Mesenchymal stem cell (in vitro differentiated cells and primary cell): ENCODE measurements at regions not wholly inside any gene's neighbourhood (a gene's known extent, or its start where the extent isn't known, plus 50 kb on each side); places are given as distances from the start of the nearest gene placed in this dataset.

Experiments used
- DNase-seq: peaks from one replicate; pipeline ENCODE4 v3.0.0-alpha.2; 2013
- H2AFZ ChIP-seq: one replicate; pipeline ENCODE4 v1.6.1; 2013; ENCODE audit warnings: low read depth, mild to moderate bottlenecking, control low read depth, inconsistent platforms, low read length, moderate library complexity
- H2AK5ac ChIP-seq: 2 replicates; pipeline ENCODE4 v1.6.1; 2013; ENCODE audit warnings: low read length, moderate library complexity, mild to moderate bottlenecking, inconsistent platforms; ENCODE audit not compliant: severe bottlenecking
- H2BK120ac ChIP-seq: one replicate; pipeline ENCODE4 v1.6.1; 2013; ENCODE audit warnings: low read depth, mild to moderate bottlenecking, inconsistent platforms, low read length, moderate library complexity
- H2BK12ac ChIP-seq, 2 experiments: one replicate each; pipeline ENCODE4 v1.6.1; 2013; ENCODE audit warnings: inconsistent platforms in 2 of 2, low read length in 2 of 2, mild to moderate bottlenecking in 2 of 2, moderate library complexity in 2 of 2, control low read depth in 1 of 2
- H2BK15ac ChIP-seq: one replicate; pipeline ENCODE4 v1.6.1; 2013; ENCODE audit warnings: mild to moderate bottlenecking, low read depth, inconsistent platforms; ENCODE audit not compliant: poor library complexity, severe bottlenecking
- H2BK5ac ChIP-seq: 2 replicates; pipeline ENCODE4 v1.6.1; 2013; ENCODE audit warnings: low read depth, mild to moderate bottlenecking, low read length, control low read depth, inconsistent platforms; ENCODE audit not compliant: poor library complexity, severe bottlenecking
- H3K14ac ChIP-seq, 2 experiments: one replicate each; pipeline ENCODE4 v1.6.1; 2013; ENCODE audit warnings: inconsistent platforms in 2 of 2, low read length in 2 of 2, control low read depth in 1 of 2, mild to moderate bottlenecking in 1 of 2, moderate library complexity in 1 of 2
- H3K18ac ChIP-seq, 2 experiments: one replicate each; pipeline ENCODE4 v1.6.1; 2013; ENCODE audit warnings: inconsistent platforms in 2 of 2, low read length in 2 of 2, control low read depth in 1 of 2, low read depth in 1 of 2, mild to moderate bottlenecking in 1 of 2
- H3K23ac ChIP-seq, 2 experiments: one replicate each; pipeline ENCODE4 v1.6.1; 2013; ENCODE audit warnings: inconsistent platforms in 2 of 2, low read length in 2 of 2, mild to moderate bottlenecking in 2 of 2, moderate library complexity in 2 of 2, control low read depth in 1 of 2
- H3K27ac ChIP-seq: 2 replicates; pipeline ENCODE4 v1.5.1; 2013; ENCODE audit warnings: mild to moderate bottlenecking, moderate library complexity, low read length, control low read depth, inconsistent platforms; ENCODE audit not compliant: poor library complexity, severe bottlenecking
- H3K27me3 ChIP-seq, 2 experiments: 2 replicates each; pipeline versions ENCODE4 v1.6.1 to v1.7.0; 2013; ENCODE audit warnings: low read length in 2 of 2, mild to moderate bottlenecking in 2 of 2, moderate library complexity in 2 of 2, control low read depth in 1 of 2, inconsistent platforms in 1 of 2; ENCODE audit not compliant: control insufficient read depth in 1 of 2, insufficient read depth in 1 of 2
- H3K36me3 ChIP-seq, 2 experiments: 2 replicates each; pipeline versions ENCODE4 v1.6.1 to v1.7.0; 2013; ENCODE audit warnings: low read length in 2 of 2, control low read depth in 1 of 2, inconsistent platforms in 1 of 2, low read depth in 1 of 2, mild to moderate bottlenecking in 1 of 2; ENCODE audit not compliant: insufficient read depth in 2 of 2, control insufficient read depth in 1 of 2
- H3K4ac ChIP-seq, 2 experiments: one replicate each; pipeline ENCODE4 v1.6.1; 2013; ENCODE audit warnings: inconsistent platforms in 2 of 2, low read length in 2 of 2, mild to moderate bottlenecking in 2 of 2, moderate library complexity in 2 of 2, control low read depth in 1 of 2, low read depth in 1 of 2
- H3K4me1 ChIP-seq: 2 replicates; pipeline ENCODE4 v1.6.1; 2013; ENCODE audit warnings: low read depth, low read length, control low read depth; ENCODE audit not compliant: control insufficient read depth, insufficient read depth
- H3K4me2 ChIP-seq: 2 replicates; pipeline ENCODE4 v1.6.1; 2013; ENCODE audit warnings: low read length, mild to moderate bottlenecking, inconsistent platforms; ENCODE audit not compliant: poor library complexity, severe bottlenecking
- H3K4me3 ChIP-seq, 2 experiments: 2 replicates each; pipeline versions ENCODE4 v1.5.1 to v1.7.0; 2013; ENCODE audit warnings: low read length in 2 of 2, mild to moderate bottlenecking in 2 of 2, control low read depth in 1 of 2, low read depth in 1 of 2; ENCODE audit not compliant: insufficient read depth in 1 of 2
- H3K79me1 ChIP-seq: replicated peaks from 2 replicates; pipeline ENCODE4 v1.6.1; 2013; ENCODE audit warnings: mild to moderate bottlenecking, control low read depth, low read length, inconsistent platforms; ENCODE audit not compliant: poor library complexity, severe bottlenecking
- H3K9ac ChIP-seq: 2 replicates; pipeline ENCODE4 v1.7.0; 2013; ENCODE audit warnings: mild to moderate bottlenecking, low read length, moderate library complexity
- H3K9me3 ChIP-seq: 2 replicates; pipeline ENCODE4 v1.7.0; 2013; ENCODE audit warnings: mild to moderate bottlenecking, low read length; ENCODE audit not compliant: control insufficient read depth
- H4K8ac ChIP-seq: one replicate; pipeline ENCODE4 v1.6.1; 2013; ENCODE audit warnings: inconsistent platforms, mild to moderate bottlenecking, low read length, moderate library complexity
- H4K91ac ChIP-seq: one replicate; pipeline ENCODE4 v1.6.1; 2013; ENCODE audit warnings: mild to moderate bottlenecking, low read length, inconsistent platforms
- WGBS: methylation state at CpG from one replicate; pipeline ENCODE4 v1.1.7; 2013; ENCODE audit warnings: mixed read lengths; 5-methylcytosine and 5-hydroxymethylcytosine counted together

DNA sequence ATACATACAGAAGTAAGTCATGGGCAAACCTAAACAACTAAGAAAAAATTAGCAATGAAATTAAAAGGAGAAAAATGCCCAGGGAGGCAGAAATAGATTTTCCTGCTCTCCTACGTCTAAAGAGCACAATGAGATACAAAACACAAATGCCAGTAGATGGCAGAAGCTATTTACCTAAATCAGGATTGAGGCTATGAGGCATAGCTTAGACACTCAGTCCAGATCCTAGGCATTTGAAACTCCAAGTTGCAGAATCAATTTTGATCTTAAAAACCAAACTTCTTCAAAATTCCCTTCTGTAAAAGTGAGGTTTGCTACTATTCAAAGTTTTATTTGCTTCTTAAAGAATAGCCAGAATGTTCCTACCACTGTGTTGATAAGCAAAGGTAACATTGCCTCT lies 368.6 kb downstream of the DAD1 start:
- Histone ChIP-seq H3K4ac (no peak overlapping the region), H3K18ac (no peak overlapping the region), H3K79me1 (no peaks in the 10 kb centered on the region), H3K9me3 (no peaks in the 10 kb centered on the region), H3K9ac (no peak overlapping the region), H3K4me3 (no peak overlapping the region), H2BK120ac (no peak overlapping the region), H2BK15ac (no peak overlapping the region), H3K36me3 (no peaks in the 10 kb centered on the region), H4K91ac (no peak overlapping the region), H2AFZ (no peak overlapping the region), H3K23ac (no peak overlapping the region), H4K8ac (no peak overlapping the region), H2BK5ac (no peak overlapping the region), H3K4me2 (no peak overlapping the region), H2BK12ac (no peak overlapping the region), H3K27me3 (peaks cover 0 to 33% of the 10 kb centered on the region in 2 experiments), H3K4me1 (no peaks in the 10 kb centered on the region), H3K14ac (no peak overlapping the region), H3K27ac (no peak overlapping the region), H2AK5ac (no peak overlapping the region)
- WGBS, result 50% methylated on average over 1 of the region's 1 CpG
- DNase-seq, result peak; percentile 27

- Histone ChIP-seq H3K36me3 (no peaks in the 10 kb centered on the region), H3K27me3 (peaks cover 0 to 33% of the 10 kb centered on the region in 2 experiments), H3K9me3 (no peaks in the 10 kb centered on the region), H4K91ac (no peak overlapping the region), H3K4me3 (no peak overlapping the region), H3K18ac (no peak overlapping the region), H3K4ac (no peak overlapping the region), H2AK5ac (peak overlapping the region; percentile 16), H3K14ac (no peak overlapping the region), H2BK15ac (no peak overlapping the region), H4K8ac (no peak overlapping the region), H3K23ac (no peak overlapping the region), H2BK5ac (no peak overlapping the region), H3K4me2 (no peak overlapping the region), H3K4me1 (no peaks in the 10 kb centered on the region), H3K27ac (no peak overlapping the region), H3K9ac (no peak overlapping the region), H3K79me1 (no peaks in the 10 kb centered on the region), H2AFZ (no peak overlapping the region), H2BK120ac (no peak overlapping the region), H2BK12ac (no peak overlapping the region)
- WGBS, result 70% methylated on average over 1 of the region's 3 CpGs
- no peak for DNase-seq
These were observed 370.3 kb downstream of the DAD1 start for GRCh38 chr14:22218728-22219127.

DNA sequence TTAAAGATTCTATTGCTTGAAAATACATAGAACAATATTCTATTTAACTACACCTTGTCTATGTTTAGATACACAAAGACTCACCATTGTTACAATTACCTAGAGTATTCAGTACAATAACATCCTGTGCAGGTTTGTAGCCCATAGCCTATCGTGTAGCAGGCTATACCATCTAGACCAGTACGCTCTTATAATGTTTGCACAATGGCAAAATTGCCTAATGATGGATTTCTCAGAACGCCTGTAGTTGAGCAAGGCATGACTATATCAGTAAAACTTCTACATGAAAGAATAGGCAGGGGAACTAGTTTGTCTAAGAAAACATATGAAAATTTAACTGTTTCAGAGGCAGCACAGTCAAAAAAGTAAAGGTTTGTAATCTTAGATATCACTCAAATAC lies 375.9 kb downstream of the DAD1 start:
- no peaks in the 10 kb centered on the region for H3K36me3 ChIP-seq
- H3K4ac ChIP-seq, result no peak overlapping the region
- H3K23ac ChIP-seq, result no peak overlapping the region
- no peak overlapping the region for H3K4me3 ChIP-seq
- H3K79me1 ChIP-seq, result no peaks in the 10 kb centered on the region
- H3K4me1 ChIP-seq, result no peaks in the 10 kb centered on the region
- H2BK15ac ChIP-seq, result no peak overlapping the region
- H4K91ac ChIP-seq, result no peak overlapping the region
- H3K4me2 ChIP-seq, result no peak overlapping the region
- no peaks in the 10 kb centered on the region for H3K9me3 ChIP-seq
- DNase-seq, result peak; percentile 41
- H3K18ac ChIP-seq, result no peak overlapping the region
- H2BK12ac ChIP-seq, result no peak overlapping the region
- no peak overlapping the region for H4K8ac ChIP-seq
- H2AFZ ChIP-seq, result no peak overlapping the region
- no peak overlapping the region for H3K27ac ChIP-seq
- WGBS, result 88% methylated on average over 3 of the region's 3 CpGs
- H3K14ac ChIP-seq, result no peak overlapping the region
- peaks cover 0 to 2% of the 10 kb centered on the region in 2 experiments for H3K27me3 ChIP-seq
- H2BK120ac ChIP-seq, result no peak overlapping the region
- H3K9ac ChIP-seq, result no peak overlapping the region
- H2AK5ac ChIP-seq, result no peak overlapping the region
- H2BK5ac ChIP-seq, result no peak overlapping the region

DNA sequence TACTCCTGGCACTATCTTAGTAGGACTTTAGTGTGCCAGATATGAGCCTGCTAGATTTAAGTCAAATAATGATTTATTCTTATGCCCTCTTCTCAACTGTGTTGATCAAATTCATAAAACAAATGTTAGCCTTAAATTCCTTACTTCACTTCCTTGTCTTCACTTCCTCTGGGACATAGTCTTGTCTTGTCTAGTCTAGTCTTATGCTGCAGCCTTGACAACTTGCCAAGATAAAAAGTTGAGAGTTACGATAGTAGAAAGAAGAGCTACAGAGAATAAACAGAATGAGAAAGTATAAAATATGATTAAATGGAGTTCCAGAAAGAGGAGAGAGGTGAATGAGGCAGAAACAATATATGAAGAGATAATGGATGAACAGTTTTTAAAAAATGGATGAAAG lies 378.1 kb downstream of the DAD1 start:
- no peak overlapping the region for H3K14ac ChIP-seq
- 96% methylated on average over 1 of the region's 1 CpG for WGBS
- no peak overlapping the region for H2BK5ac ChIP-seq
- no peak overlapping the region for H4K8ac ChIP-seq
- no peak overlapping the region for H3K4me3 ChIP-seq
- no peaks in the 10 kb centered on the region for H3K27me3 ChIP-seq
- DNase-seq, result no peak
- no peak overlapping the region for H3K4me2 ChIP-seq
- no peak overlapping the region for H4K91ac ChIP-seq
- H2BK15ac ChIP-seq, result no peak overlapping the region
- no peak overlapping the region for H3K18ac ChIP-seq
- H2AFZ ChIP-seq, result no peak overlapping the region
- H3K9me3 ChIP-seq, result no peaks in the 10 kb centered on the region
- H3K23ac ChIP-seq, result no peak overlapping the region
- H3K9ac ChIP-seq, result no peak overlapping the region
- H3K79me1 ChIP-seq, result no peaks in the 10 kb centered on the region
- H3K27ac ChIP-seq, result no peak overlapping the region
- no peaks in the 10 kb centered on the region for H3K36me3 ChIP-seq
- H3K4ac ChIP-seq, result no peak overlapping the region
- no peak overlapping the region for H2AK5ac ChIP-seq
- H3K4me1 ChIP-seq, result no peaks in the 10 kb centered on the region
- H2BK120ac ChIP-seq, result no peak overlapping the region
- H2BK12ac ChIP-seq, result no peak overlapping the region
